ENCODE measurements at regions not wholly inside any gene's neighbourhood (a gene's known extent, or its start where the extent isn't known, plus 50 kb on each side); places are given as distances from the start of the nearest gene placed in this dataset.

DNA sequence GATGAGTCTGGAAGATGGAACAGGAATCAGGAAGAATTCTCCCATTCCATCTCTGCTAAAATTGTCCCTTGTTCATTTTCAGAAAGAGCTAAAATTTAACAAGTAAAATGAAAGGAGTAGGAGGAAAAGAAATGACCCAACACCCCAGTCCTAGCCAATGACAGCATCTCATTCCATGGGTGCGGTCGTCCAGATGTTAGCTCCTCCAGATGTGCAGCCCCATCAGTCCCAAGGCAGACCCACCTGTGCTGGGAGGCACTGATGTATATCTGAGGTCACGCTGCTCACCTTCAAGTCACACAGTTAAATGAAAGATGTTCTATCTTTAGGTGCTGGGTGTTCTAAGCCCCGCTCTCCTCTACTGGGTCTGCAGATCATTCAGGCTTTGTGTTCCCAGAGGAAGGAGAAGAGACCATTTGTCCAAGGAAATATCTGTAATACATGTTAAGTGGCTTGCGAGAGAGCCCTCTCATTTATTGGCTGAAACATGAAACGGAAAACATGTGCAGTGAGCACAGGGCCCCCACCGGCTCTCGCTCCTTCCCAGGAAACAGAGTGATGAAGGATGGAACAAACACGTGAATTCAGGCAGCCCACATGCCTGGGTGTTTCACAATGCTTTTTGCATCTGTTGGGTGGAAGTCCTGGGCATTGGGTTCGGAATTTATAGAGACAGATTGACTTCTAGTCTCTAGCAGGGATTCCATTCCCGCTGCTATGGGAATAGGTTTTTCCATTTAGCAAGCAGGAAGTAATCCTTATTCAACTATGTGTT, 294.6 kb downstream of the NUAK1 start:
- no peaks in the 10 kb centered on the region for H3K4me1 ChIP-seq (ENCODE audit: insufficient read depth, low read length, severe bottlenecking)
- H3K27ac ChIP-seq (ENCODE audit: low read depth, low read length, poor library complexity, severe bottlenecking), result no peak overlapping the region
- H2AFZ ChIP-seq (ENCODE audit: low read length), result no peak overlapping the region
- no peaks in the 10 kb centered on the region for H3K9me2 ChIP-seq (ENCODE audit: low read depth, low read length)
- H4K20me1 ChIP-seq (ENCODE audit: insufficient read depth, low read length), result no peaks in the 10 kb centered on the region
- no peak overlapping the region for H3K4me3 ChIP-seq (ENCODE audit: low read depth, low read length, poor library complexity, severe bottlenecking)
- H3K27me3 ChIP-seq (ENCODE audit: insufficient read depth, low read length), result no peaks in the 10 kb centered on the region
- no peak overlapping the region for H3K4me2 ChIP-seq (ENCODE audit: low read length)
- H3K79me2 ChIP-seq (ENCODE audit: insufficient read depth, low read length), result no peaks in the 10 kb centered on the region
- H3F3A ChIP-seq (ENCODE audit: insufficient read depth, low read length), result no peaks in the 10 kb centered on the region
- TF ChIP-seq EZH2 (IDR thresholded peaks at IDR 0.05; ENCODE audit: borderline replicate concordance, low read length), result no peak
- TF ChIP-seq, protein P1, sequence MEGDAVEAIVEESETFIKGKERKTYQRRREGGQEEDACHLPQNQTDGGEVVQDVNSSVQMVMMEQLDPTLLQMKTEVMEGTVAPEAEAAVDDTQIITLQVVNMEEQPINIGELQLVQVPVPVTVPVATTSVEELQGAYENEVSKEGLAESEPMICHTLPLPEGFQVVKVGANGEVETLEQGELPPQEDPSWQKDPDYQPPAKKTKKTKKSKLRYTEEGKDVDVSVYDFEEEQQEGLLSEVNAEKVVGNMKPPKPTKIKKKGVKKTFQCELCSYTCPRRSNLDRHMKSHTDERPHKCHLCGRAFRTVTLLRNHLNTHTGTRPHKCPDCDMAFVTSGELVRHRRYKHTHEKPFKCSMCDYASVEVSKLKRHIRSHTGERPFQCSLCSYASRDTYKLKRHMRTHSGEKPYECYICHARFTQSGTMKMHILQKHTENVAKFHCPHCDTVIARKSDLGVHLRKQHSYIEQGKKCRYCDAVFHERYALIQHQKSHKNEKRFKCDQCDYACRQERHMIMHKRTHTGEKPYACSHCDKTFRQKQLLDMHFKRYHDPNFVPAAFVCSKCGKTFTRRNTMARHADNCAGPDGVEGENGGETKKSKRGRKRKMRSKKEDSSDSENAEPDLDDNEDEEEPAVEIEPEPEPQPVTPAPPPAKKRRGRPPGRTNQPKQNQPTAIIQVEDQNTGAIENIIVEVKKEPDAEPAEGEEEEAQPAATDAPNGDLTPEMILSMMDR (IDR thresholded peaks at IDR 0.05; ENCODE audit: low read length), result no peak
- no peaks in the 10 kb centered on the region for H3K9me3 ChIP-seq (ENCODE audit: low read length)
- H3K36me3 ChIP-seq (ENCODE audit: insufficient read depth, low read length), result no peaks in the 10 kb centered on the region
- H3K9ac ChIP-seq (ENCODE audit: low read length), result no peak overlapping the region

DNA sequence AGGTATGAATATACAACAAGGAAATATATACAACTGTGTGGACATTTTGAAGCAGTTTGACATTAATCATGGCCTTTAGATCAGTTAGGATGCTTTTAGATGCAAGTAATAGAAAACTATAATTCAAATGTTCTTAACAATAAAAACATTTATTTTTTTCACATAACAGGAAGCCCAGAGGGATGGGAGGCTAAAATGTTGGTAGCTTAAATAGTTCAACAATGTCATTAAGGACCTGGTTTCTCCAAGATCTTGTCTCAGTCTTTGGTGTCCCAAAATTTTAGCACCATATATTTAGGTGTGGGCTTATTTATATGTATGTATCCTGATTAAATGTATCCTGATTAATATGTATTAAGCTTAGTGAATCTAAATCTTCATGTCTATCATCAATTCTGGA, 292.4 kb downstream of the NUAK1 start:
- no peak overlapping the region for H3K4me3 ChIP-seq (ENCODE audit: low read depth, low read length, poor library complexity, severe bottlenecking)
- H3K27ac ChIP-seq (ENCODE audit: low read depth, low read length, poor library complexity, severe bottlenecking), result no peak overlapping the region
- no peaks in the 10 kb centered on the region for H3K9me3 ChIP-seq (ENCODE audit: low read length)
- no peak overlapping the region for H3K9ac ChIP-seq (ENCODE audit: low read length)
- no peaks in the 10 kb centered on the region for H3K36me3 ChIP-seq (ENCODE audit: insufficient read depth, low read length)
- no peaks in the 10 kb centered on the region for H3F3A ChIP-seq (ENCODE audit: insufficient read depth, low read length)
- no peak overlapping the region for H2AFZ ChIP-seq (ENCODE audit: low read length)
- H3K9me2 ChIP-seq (ENCODE audit: low read depth, low read length), result no peaks in the 10 kb centered on the region
- no peak for TF ChIP-seq EZH2 (IDR thresholded peaks at IDR 0.05; ENCODE audit: borderline replicate concordance, low read length)
- TF ChIP-seq, protein P1 (IDR thresholded peaks at IDR 0.05; ENCODE audit: low read length), result no peak
- no peaks in the 10 kb centered on the region for H3K4me1 ChIP-seq (ENCODE audit: insufficient read depth, low read length, severe bottlenecking)
- no peaks in the 10 kb centered on the region for H3K27me3 ChIP-seq (ENCODE audit: insufficient read depth, low read length)
- no peaks in the 10 kb centered on the region for H4K20me1 ChIP-seq (ENCODE audit: insufficient read depth, low read length)
- no peaks in the 10 kb centered on the region for H3K79me2 ChIP-seq (ENCODE audit: insufficient read depth, low read length)
- H3K4me2 ChIP-seq (ENCODE audit: low read length), result no peak overlapping the region

DNA sequence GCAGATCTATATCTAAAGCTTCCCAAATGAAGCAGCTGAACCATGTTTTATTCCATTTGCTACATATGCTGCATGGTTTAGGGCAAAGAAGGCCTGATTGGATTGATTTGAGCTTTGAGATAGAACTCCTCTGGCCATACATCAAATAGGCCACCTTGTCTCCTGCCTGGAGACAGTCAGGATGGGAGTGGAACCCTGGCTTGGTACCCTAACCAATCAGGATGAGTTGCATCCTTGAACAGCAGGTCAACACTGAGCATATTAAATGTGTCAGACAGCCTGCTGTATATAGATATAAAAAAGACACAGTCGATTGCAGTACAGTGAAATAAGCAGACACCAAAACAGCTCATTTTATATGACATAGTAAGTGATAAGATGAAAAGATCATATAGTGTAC, 291.7 kb downstream of the NUAK1 start:
- Histone ChIP-seq H3K9me2 (ENCODE audit: low read depth, low read length) (no peaks in the 10 kb centered on the region), H3K9ac (ENCODE audit: low read length) (no peak overlapping the region), H3K4me2 (ENCODE audit: low read length) (no peak overlapping the region), H3K4me1 (ENCODE audit: insufficient read depth, low read length, severe bottlenecking) (no peaks in the 10 kb centered on the region), H2AFZ (ENCODE audit: low read length) (no peak overlapping the region), H4K20me1 (ENCODE audit: insufficient read depth, low read length) (no peaks in the 10 kb centered on the region), H3K9me3 (ENCODE audit: low read length) (no peaks in the 10 kb centered on the region), H3K79me2 (ENCODE audit: insufficient read depth, low read length) (no peaks in the 10 kb centered on the region), H3F3A (ENCODE audit: insufficient read depth, low read length) (no peaks in the 10 kb centered on the region), H3K36me3 (ENCODE audit: insufficient read depth, low read length) (no peaks in the 10 kb centered on the region), H3K27ac (ENCODE audit: low read depth, low read length, poor library complexity, severe bottlenecking) (no peak overlapping the region), H3K4me3 (ENCODE audit: low read depth, low read length, poor library complexity, severe bottlenecking) (no peak overlapping the region), H3K27me3 (ENCODE audit: insufficient read depth, low read length) (no peaks in the 10 kb centered on the region)
- TF ChIP-seq EZH2 (IDR thresholded peaks at IDR 0.05; ENCODE audit: borderline replicate concordance, low read length), result no peak
- TF ChIP-seq, protein P1 (IDR thresholded peaks at IDR 0.05; ENCODE audit: low read length), result no peak

Measured in OCI-LY1 (cell line).